Upper lobe of left lung (tissue), 4 donors: ENCODE measurements at regions not wholly inside any gene's neighbourhood (a gene's known extent, or its start where the extent isn't known, plus 50 kb on each side); places are given as distances from the start of the nearest gene placed in this dataset.

Experiments used
- CTCF ChIP-seq, 6 experiments: fragments of 450-650 bp in 4 of 6; fragments of 200-600 bp in 2 of 6; sonication (generic) in 2 of 6; IDR thresholded peaks; one replicate each; pipeline ENCODE4 v1.5.1; 2016 to 2019; ENCODE audit warnings: antibody characterized with exemption in 6 of 6
- EP300 ChIP-seq, 4 donors: sonication (generic); formaldehyde crosslinking; IDR thresholded peaks; one replicate each; pipeline ENCODE4 v1.5.1; 2017; ENCODE audit warnings: antibody characterized with exemption in 4 of 4, control low read depth in 2 of 4
- POLR2AphosphoS5 ChIP-seq, 2 donors: sonication (generic); formaldehyde crosslinking; IDR thresholded peaks; one replicate each; pipeline ENCODE4 v1.5.1; 2017; ENCODE audit warnings: antibody characterized with exemption in 2 of 2

DNA sequence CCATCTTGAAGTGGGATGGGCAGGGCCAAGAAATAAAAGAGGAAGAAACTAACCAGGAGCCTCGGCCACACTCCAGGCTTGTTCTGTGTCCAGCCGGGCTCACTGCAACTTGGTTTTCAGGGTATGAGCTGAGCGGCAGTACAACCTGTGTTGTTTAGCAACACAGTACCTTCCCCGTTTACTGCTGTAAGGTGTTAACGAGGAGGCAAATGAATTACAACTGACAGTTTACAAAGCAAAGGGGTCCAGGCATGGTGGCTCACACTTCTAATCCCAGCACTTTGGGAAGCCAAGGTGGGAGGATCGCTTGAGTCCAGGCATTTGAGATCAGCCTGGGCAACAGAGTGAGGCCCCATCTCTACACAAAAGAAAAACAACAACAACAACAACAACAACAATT is 481.3 kb upstream of the SULF2 start:
- TF ChIP-seq CTCF (IDR thresholded peaks at IDR 0.05): no peak
- no peak for TF ChIP-seq EP300 (IDR thresholded peaks at IDR 0.05)
- no peak for TF ChIP-seq POLR2AphosphoS5 (IDR thresholded peaks at IDR 0.05)
